ENCODE measurements at regions not wholly inside any gene's neighbourhood (a gene's known extent, or its start where the extent isn't known, plus 50 kb on each side); places are given as distances from the start of the nearest gene placed in this dataset.

- no peak for TF ChIP-seq CTCF (conservative IDR thresholded peaks at IDR 0.05 in 1 of 2, IDR thresholded peaks at IDR 0.05 in 1 of 2; ENCODE audit: extremely low read depth in 1 of 2, insufficient read depth in 1 of 2, low read depth in 1 of 2, low read length in 2 of 2)
- TF ChIP-seq EZH2 (IDR thresholded peaks at IDR 0.05; ENCODE audit: borderline replicate concordance, low read length), result no peak
Measured at GRCh38 chr3:73915886-73916285, 291.1 kb upstream of the PDZRN3 start.
